Head of caudate nucleus (tissue), 42 donors: ENCODE measurements at regions not wholly inside any gene's neighbourhood (a gene's known extent, or its start where the extent isn't known, plus 50 kb on each side); places are given as distances from the start of the nearest gene placed in this dataset.
A peak's percentile ranks its signal among the peaks of the same experiment; 100 is the strongest.
"Not testable (repeated sequence)": the region's sequence is repeated elsewhere in the genome, so short reads cannot be mapped to it uniquely, and the experiment has no call there.

Experiments
- DNase-seq, 42 donors: peaks; one replicate each; pipeline versions ENCODE4 v3.0.0 to v3.0.0-alpha.2; 2020 to 2021; ENCODE audit warnings: mixed read lengths in 7 of 42
- intact Hi-C: fragments of 100-400 bp; cut with DNase I; formaldehyde crosslinking; loops from one replicate; pipeline ENCODE4 v1.15.0; 2022

- DNase-seq, intact Hi-C loops: not testable (repeated sequence)
Measured at GRCh38 chr21:9679029-9679428, 842.4 kb upstream of the TPTE start.

- intact Hi-C loops, DNase-seq: not testable (repeated sequence)
Measured at GRCh38 chr21:9688945-9689344, 832.4 kb upstream of the TPTE start.

GRCh38 chr21:9690981-9691380 is 830.4 kb upstream of the TPTE start:
- DNase-seq = peak in 3 of 42 donors; percentile 14 to 42 (median 34)
- intact Hi-C loops = not testable (repeated sequence)

GRCh38 chr21:9695759-9696158 is 825.6 kb upstream of the TPTE start:
- intact Hi-C loops, DNase-seq: not testable (repeated sequence)

- peak in 1 of 42 donors; percentile 17 for DNase-seq
- intact Hi-C loops = not testable (repeated sequence)
Measured at GRCh38 chr21:9697751-9698150, 823.6 kb upstream of the TPTE start.

GRCh38 chr21:9705016-9705415 is 816.4 kb upstream of the TPTE start:
- intact Hi-C loops, DNase-seq: not testable (repeated sequence)

GRCh38 chr21:9705455-9705854 is 815.9 kb upstream of the TPTE start:
- intact Hi-C loops, DNase-seq: not testable (repeated sequence)

- intact Hi-C loops, DNase-seq: not testable (repeated sequence)
Measured at GRCh38 chr21:9724542-9724941, 796.8 kb upstream of the TPTE start.

- DNase-seq, intact Hi-C loops: not testable (repeated sequence)
Measured at GRCh38 chr21:9727187-9727586, 794.2 kb upstream of the TPTE start.

- intact Hi-C loops = not testable (repeated sequence)
- DNase-seq = peak in 1 of 42 donors; percentile 38
Measured at GRCh38 chr21:9728219-9728992, 793.0 kb upstream of the TPTE start.

GRCh38 chr21:9730866-9731265 is 790.5 kb upstream of the TPTE start:
- intact Hi-C loops = loop anchor here (10.0 kb wide), 1 partner anchor 54 kb away; no protein-coding TSS in a partner anchor
- no peak for DNase-seq

GRCh38 chr21:9731317-9731716 is 790.1 kb upstream of the TPTE start:
- intact Hi-C loops = loop anchor here (10.0 kb wide), 1 partner anchor 53 kb away; no protein-coding TSS in a partner anchor
- DNase-seq = not testable (repeated sequence)

GRCh38 chr21:9732605-9733004 is 788.8 kb upstream of the TPTE start:
- intact Hi-C loops = loop anchor here (10.0 kb wide), 1 partner anchor 52 kb away; no protein-coding TSS in a partner anchor

GRCh38 chr21:9733761-9734558 is 787.4 kb upstream of the TPTE start:
- intact Hi-C loops = loop anchor here (10.0 kb wide), 1 partner anchor 51 kb away; no protein-coding TSS in a partner anchor
- not testable (repeated sequence) for DNase-seq

More at GRCh38 chr21:9732605-9733004, 788.8 kb upstream of the TPTE start:
- DNase-seq = not testable (repeated sequence)

GRCh38 chr21:9735421-9735961 is 785.9 kb upstream of the TPTE start:
- intact Hi-C loops = loop anchor here (10.0 kb wide), 1 partner anchor 49 kb away; no protein-coding TSS in a partner anchor

GRCh38 chr21:9737301-9737700 is 784.1 kb upstream of the TPTE start:
- not testable (repeated sequence) for DNase-seq
- intact Hi-C loops = loop anchor here (10.0 kb wide), 1 partner anchor 48 kb away; no protein-coding TSS in a partner anchor

More at GRCh38 chr21:9735421-9735961, 785.9 kb upstream of the TPTE start:
- DNase-seq = no peak

GRCh38 chr21:9737871-9738515 is 783.4 kb upstream of the TPTE start:
- not testable (repeated sequence) for DNase-seq

GRCh38 chr21:9738527-9738926 is 782.9 kb upstream of the TPTE start:
- no peak for DNase-seq
- intact Hi-C loops = loop anchor here (10.0 kb wide), 1 partner anchor 46 kb away; no protein-coding TSS in a partner anchor

More at GRCh38 chr21:9737871-9738515, 783.4 kb upstream of the TPTE start:
- intact Hi-C loops = loop anchor here (10.0 kb wide), 1 partner anchor 47 kb away; no protein-coding TSS in a partner anchor
